ENCODE measurements at regions not wholly inside any gene's neighbourhood (a gene's known extent, or its start where the extent isn't known, plus 50 kb on each side); places are given as distances from the start of the nearest gene placed in this dataset.

DNA sequence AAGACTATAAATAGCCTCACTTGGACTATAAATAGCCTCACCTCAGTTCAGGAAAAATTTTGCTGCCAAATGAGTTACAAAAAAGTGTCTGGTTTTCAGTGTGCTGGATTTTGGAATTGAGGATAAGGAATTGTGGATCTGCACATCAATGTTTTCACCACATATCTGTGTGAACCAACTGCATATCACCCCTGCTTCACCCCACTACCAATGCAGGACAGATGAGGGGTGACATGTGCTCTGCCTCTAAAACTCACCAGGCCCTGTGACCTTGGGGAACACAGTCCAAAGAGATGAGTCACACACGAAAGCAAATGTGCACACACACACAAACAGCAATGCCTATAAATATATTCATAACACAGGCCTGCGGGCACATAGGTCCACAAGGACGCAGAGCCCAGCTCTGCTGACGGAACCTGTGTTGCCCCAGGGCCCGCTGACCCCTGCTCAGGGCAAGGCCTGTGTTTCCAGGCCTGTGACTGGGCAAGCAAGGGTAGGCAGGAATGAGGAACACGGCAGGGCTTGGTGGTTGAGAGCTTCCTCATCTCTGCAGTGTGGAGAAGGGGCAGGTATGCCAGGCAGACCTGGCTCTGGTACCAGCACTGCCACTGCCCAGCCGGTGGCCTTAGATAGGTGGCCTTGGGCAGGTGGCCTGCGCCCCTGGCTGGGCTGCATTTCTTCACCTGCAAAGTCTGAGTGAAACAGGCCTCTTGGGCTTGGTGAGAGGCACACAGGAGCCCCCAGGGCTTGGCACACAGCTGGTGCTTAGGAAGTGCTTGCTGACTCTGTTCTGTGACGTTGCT is 82.4 kb downstream of the ARL6IP4 start:
- TF ChIP-seq FOXK2 (IDR thresholded peaks at IDR 0.05) (no peak), ARNT (IDR thresholded peaks at IDR 0.05) (no peak), SP1 (IDR thresholded peaks at IDR 0.05) (no peak), TARDBP (IDR thresholded peaks at IDR 0.05) (no peak), ELF4 (IDR thresholded peaks at IDR 0.05) (no peak), CTBP1 (IDR thresholded peaks at IDR 0.05; ENCODE audit: borderline replicate concordance) (no peak), LEF1 (IDR thresholded peaks at IDR 0.05; ENCODE audit: borderline replicate concordance) (no peak), FOXM1 (IDR thresholded peaks at IDR 0.05; ENCODE audit: borderline replicate concordance) (no peak), HDGF (IDR thresholded peaks at IDR 0.05; ENCODE audit: borderline replicate concordance) (no peak), L3MBTL2 (conservative IDR thresholded peaks at IDR 0.05) (no peak)
- DNase-seq (ENCODE audit: extremely low spot score): no peak
- CTCF ChIA-PET: interaction anchor here (1.0 kb wide), 3 partner anchors 7 to 20 kb away, joined by 3 read pairs; no protein-coding TSS in a partner anchor
- POLR2A ChIA-PET: no interaction called here

- DNase-seq (ENCODE audit: extremely low spot score): no peak
- TF ChIP-seq ARNT (IDR thresholded peaks at IDR 0.05) (no peak), FOXA1 (IDR thresholded peaks at IDR 0.05) (no peak), ELF4 (IDR thresholded peaks at IDR 0.05) (no peak), BHLHE40 (IDR thresholded peaks at IDR 0.05; ENCODE audit: borderline replicate concordance) (no peak), LEF1 (IDR thresholded peaks at IDR 0.05; ENCODE audit: borderline replicate concordance) (no peak), SUZ12 (IDR thresholded peaks at IDR 0.05) (no peak), TARDBP (IDR thresholded peaks at IDR 0.05) (no peak), SP1 (IDR thresholded peaks at IDR 0.05) (no peak), L3MBTL2 (conservative IDR thresholded peaks at IDR 0.05) (no peak), FOXM1 (IDR thresholded peaks at IDR 0.05; ENCODE audit: borderline replicate concordance) (no peak), NFRKB (IDR thresholded peaks at IDR 0.05) (no peak), FOXK2 (IDR thresholded peaks at IDR 0.05) (no peak)
- TF ChIP-seq, protein P1, sequence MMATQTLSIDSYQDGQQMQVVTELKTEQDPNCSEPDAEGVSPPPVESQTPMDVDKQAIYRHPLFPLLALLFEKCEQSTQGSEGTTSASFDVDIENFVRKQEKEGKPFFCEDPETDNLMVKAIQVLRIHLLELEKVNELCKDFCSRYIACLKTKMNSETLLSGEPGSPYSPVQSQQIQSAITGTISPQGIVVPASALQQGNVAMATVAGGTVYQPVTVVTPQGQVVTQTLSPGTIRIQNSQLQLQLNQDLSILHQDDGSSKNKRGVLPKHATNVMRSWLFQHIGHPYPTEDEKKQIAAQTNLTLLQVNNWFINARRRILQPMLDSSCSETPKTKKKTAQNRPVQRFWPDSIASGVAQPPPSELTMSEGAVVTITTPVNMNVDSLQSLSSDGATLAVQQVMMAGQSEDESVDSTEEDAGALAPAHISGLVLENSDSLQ (IDR thresholded peaks at IDR 0.05): no peak
- ChIA-PET POLR2A (interaction anchor here (1.0 kb wide), 1 partner anchor 171 kb away, joined by 3 read pairs; the partner anchor contains the start of gene MPHOSPH9), CTCF (no interaction called here)
These were observed 81.1 kb downstream of the ARL6IP4 start for GRCh38 chr12:123061441-123062205.

DNA sequence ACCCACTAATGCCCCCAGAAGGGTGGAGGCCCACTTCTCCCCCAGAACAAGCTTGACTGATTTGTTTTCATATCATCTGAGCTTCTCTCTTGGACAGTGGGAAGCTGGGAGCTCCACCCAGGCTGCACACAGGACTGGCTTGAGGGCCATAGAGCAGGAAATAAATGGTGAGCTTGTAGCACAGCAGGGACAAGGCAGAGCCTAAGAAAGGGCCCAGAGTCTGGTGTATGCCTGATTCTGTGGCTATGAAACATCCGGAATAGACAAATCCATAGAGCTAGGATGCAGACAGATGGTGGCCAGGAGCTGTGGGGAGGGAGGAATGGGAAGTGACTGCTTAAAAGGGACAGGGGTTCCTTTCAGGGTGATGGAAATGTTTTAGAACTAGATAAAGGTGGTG is 79.0 kb downstream of the ARL6IP4 start:
- no peak for DNase-seq (ENCODE audit: extremely low spot score)
- CTCF ChIA-PET: interaction anchor here (0.6 kb wide), 1 partner anchor 10 kb away, joined by 3 read pairs; no protein-coding TSS in a partner anchor
- TF ChIP-seq FOXA1 (IDR thresholded peaks at IDR 0.05) (no peak), L3MBTL2 (conservative IDR thresholded peaks at IDR 0.05) (no peak), SP1 (IDR thresholded peaks at IDR 0.05) (no peak), ELF4 (IDR thresholded peaks at IDR 0.05) (no peak), HDGF (IDR thresholded peaks at IDR 0.05; ENCODE audit: borderline replicate concordance) (no peak), LEF1 (IDR thresholded peaks at IDR 0.05; ENCODE audit: borderline replicate concordance) (no peak), SUZ12 (IDR thresholded peaks at IDR 0.05) (no peak), FOXM1 (IDR thresholded peaks at IDR 0.05; ENCODE audit: borderline replicate concordance) (no peak), TARDBP (IDR thresholded peaks at IDR 0.05) (no peak), ZNF384 (IDR thresholded peaks at IDR 0.05) (no peak), FOXK2 (IDR thresholded peaks at IDR 0.05) (no peak), NFRKB (IDR thresholded peaks at IDR 0.05) (no peak), CTBP1 (IDR thresholded peaks at IDR 0.05; ENCODE audit: borderline replicate concordance) (no peak), ARNT (IDR thresholded peaks at IDR 0.05) (no peak), BHLHE40 (IDR thresholded peaks at IDR 0.05; ENCODE audit: borderline replicate concordance) (no peak)
- TF ChIP-seq, protein P1 (IDR thresholded peaks at IDR 0.05): no peak
- POLR2A ChIA-PET: no interaction called here

DNA sequence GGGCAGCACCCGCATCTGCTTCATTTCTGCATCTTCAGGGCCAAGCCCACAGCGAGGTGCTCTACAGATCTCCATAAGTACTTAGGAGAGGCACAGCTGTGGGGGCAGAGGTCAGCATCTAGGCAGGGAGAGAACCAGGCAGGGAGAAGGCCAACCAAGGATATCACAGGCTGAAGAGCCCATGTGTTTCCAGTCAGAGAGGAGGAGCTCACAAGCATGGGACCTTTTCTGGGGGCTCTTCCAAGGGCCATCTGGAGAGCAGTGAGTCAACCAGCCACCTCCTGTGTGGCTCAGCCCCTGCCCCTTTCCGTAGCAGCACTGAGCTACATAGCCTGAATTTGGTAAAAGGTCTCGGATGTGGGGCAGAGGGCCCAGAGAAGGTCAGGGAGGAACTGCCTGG is 78.5 kb downstream of the ARL6IP4 start:
- ChIA-PET CTCF (interaction anchor here (0.6 kb wide), 1 partner anchor 10 kb away, joined by 3 read pairs; no protein-coding TSS in a partner anchor), POLR2A (no interaction called here)
- TF ChIP-seq LEF1 (IDR thresholded peaks at IDR 0.05; ENCODE audit: borderline replicate concordance): no peak
- TF ChIP-seq ARNT (IDR thresholded peaks at IDR 0.05): no peak
- no peak for TF ChIP-seq ZNF384 (IDR thresholded peaks at IDR 0.05)
- no peak for TF ChIP-seq TARDBP (IDR thresholded peaks at IDR 0.05)
- TF ChIP-seq, protein P1 (IDR thresholded peaks at IDR 0.05): no peak
- no peak for TF ChIP-seq SP1 (IDR thresholded peaks at IDR 0.05)
- no peak for TF ChIP-seq L3MBTL2 (conservative IDR thresholded peaks at IDR 0.05)
- no peak for TF ChIP-seq FOXK2 (IDR thresholded peaks at IDR 0.05)
- TF ChIP-seq BHLHE40 (IDR thresholded peaks at IDR 0.05; ENCODE audit: borderline replicate concordance): no peak
- no peak for TF ChIP-seq NFRKB (IDR thresholded peaks at IDR 0.05)
- TF ChIP-seq SUZ12 (IDR thresholded peaks at IDR 0.05): no peak
- TF ChIP-seq FOXM1 (IDR thresholded peaks at IDR 0.05; ENCODE audit: borderline replicate concordance): no peak
- no peak for TF ChIP-seq HDGF (IDR thresholded peaks at IDR 0.05; ENCODE audit: borderline replicate concordance)
- TF ChIP-seq CTBP1 (IDR thresholded peaks at IDR 0.05; ENCODE audit: borderline replicate concordance): no peak
- TF ChIP-seq FOXA1 (IDR thresholded peaks at IDR 0.05): no peak
- no peak for TF ChIP-seq ELF4 (IDR thresholded peaks at IDR 0.05)
- no peak for DNase-seq (ENCODE audit: extremely low spot score)

DNA sequence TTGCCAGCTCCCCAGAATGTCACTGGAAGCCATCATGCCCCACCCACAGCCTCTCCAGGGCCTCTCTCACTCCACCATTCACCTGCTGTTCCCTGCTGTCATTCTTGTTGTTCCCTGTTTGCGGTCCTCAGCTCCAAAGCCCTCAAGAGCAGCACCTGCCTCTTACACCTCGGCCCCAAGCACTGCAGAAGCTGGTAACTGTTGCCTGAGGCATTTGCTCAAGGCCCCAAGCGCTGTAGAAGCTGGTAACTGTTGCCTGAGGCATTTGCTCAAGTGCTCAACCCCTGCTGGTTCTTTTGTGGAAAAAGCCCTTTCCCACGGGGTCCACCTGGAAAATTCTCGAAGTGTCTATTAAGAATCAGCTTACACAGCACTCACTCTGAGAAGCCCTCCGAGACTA is 78.0 kb downstream of the ARL6IP4 start:
- ChIA-PET POLR2A (no interaction called here), CTCF (no interaction called here)
- DNase-seq (ENCODE audit: extremely low spot score): no peak

More for the DNA sequence above, 78.0 kb downstream of the ARL6IP4 start:
- no peak for TF ChIP-seq BHLHE40 (IDR thresholded peaks at IDR 0.05; ENCODE audit: borderline replicate concordance)
- no peak for TF ChIP-seq FOXA1 (IDR thresholded peaks at IDR 0.05)
- no peak for TF ChIP-seq NFRKB (IDR thresholded peaks at IDR 0.05)
- no peak for TF ChIP-seq SP1 (IDR thresholded peaks at IDR 0.05)

Data from HEK293T (cell line).